Type B pancreatic cell (in vitro differentiated cells): ENCODE measurements at regions not wholly inside any gene's neighbourhood (a gene's known extent, or its start where the extent isn't known, plus 50 kb on each side); places are given as distances from the start of the nearest gene placed in this dataset.
"Not testable (repeated sequence)": the region's sequence is repeated elsewhere in the genome, so short reads cannot be mapped to it uniquely, and the experiment has no call there.

ENCODE experiments used
- DNase-seq: peaks from one replicate; pipeline ENCODE4 v3.0.0; 2021; ENCODE audit warnings: mixed read lengths; ENCODE audit not compliant: unreplicated experiment; ENCODE audit errors: extremely low spot score
- H3K27ac Mint-ChIP-seq: 2 replicates; pipeline ENCODE4 v1.8.0; 2021; ENCODE audit warnings: mild to moderate bottlenecking, mixed read lengths
- H3K27me3 Mint-ChIP-seq: 2 replicates; pipeline ENCODE4 v1.8.0; 2021; ENCODE audit warnings: mixed read lengths
- H3K36me3 Mint-ChIP-seq: 2 replicates; pipeline ENCODE4 v1.8.0; 2021; ENCODE audit warnings: mixed read lengths
- H3K4me1 Mint-ChIP-seq: one replicate; pipeline ENCODE4 v1.8.0; 2021; ENCODE audit warnings: mixed read lengths; ENCODE audit not compliant: unreplicated experiment
- H3K4me3 Mint-ChIP-seq: 2 replicates; pipeline ENCODE4 v1.8.0; 2021; ENCODE audit warnings: mild to moderate bottlenecking, mixed read lengths
- H3K9me3 Mint-ChIP-seq: 2 replicates; pipeline ENCODE4 v1.8.0; 2021; ENCODE audit warnings: mixed read lengths
- TF ChIP-seq, protein P1 (sequence below): fragments of 200-600 bp; sonication (generic); conservative IDR thresholded peaks from 2 replicates; pipeline ENCODE4 v1.5.0; 2021; ENCODE audit warnings: antibody characterized with exemption, mild to moderate bottlenecking

DNA sequence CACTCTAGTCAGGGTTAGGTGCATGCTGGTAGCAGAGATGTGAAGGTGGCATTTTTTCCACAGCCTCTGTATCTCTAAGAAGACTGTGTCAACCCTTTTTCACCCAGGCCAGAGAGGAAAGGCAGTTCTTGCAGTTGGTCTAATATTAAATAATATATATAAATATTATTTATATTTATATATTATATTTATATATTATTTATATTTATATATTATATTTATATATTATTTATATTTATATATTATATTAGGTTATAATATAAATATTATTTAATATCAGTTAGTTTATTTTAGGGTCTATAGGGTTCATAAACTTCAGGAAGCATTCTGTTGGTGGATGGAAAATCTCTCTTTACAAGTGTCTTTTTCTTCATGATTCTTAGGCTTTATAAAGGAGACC is 218.6 kb upstream of the DMRTA1 start:
- H3K4me1 Mint-ChIP-seq: no peaks in the 10 kb centered on the region
- no peak for DNase-seq
- TF ChIP-seq, protein P1, sequence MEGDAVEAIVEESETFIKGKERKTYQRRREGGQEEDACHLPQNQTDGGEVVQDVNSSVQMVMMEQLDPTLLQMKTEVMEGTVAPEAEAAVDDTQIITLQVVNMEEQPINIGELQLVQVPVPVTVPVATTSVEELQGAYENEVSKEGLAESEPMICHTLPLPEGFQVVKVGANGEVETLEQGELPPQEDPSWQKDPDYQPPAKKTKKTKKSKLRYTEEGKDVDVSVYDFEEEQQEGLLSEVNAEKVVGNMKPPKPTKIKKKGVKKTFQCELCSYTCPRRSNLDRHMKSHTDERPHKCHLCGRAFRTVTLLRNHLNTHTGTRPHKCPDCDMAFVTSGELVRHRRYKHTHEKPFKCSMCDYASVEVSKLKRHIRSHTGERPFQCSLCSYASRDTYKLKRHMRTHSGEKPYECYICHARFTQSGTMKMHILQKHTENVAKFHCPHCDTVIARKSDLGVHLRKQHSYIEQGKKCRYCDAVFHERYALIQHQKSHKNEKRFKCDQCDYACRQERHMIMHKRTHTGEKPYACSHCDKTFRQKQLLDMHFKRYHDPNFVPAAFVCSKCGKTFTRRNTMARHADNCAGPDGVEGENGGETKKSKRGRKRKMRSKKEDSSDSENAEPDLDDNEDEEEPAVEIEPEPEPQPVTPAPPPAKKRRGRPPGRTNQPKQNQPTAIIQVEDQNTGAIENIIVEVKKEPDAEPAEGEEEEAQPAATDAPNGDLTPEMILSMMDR: no peak
- H3K27ac Mint-ChIP-seq: no peak overlapping the region
- H3K36me3 Mint-ChIP-seq: no peaks in the 10 kb centered on the region
- no peak overlapping the region for H3K4me3 Mint-ChIP-seq
- peaks cover 5% of the 10 kb centered on the region for H3K27me3 Mint-ChIP-seq
- no peaks in the 10 kb centered on the region for H3K9me3 Mint-ChIP-seq

DNA sequence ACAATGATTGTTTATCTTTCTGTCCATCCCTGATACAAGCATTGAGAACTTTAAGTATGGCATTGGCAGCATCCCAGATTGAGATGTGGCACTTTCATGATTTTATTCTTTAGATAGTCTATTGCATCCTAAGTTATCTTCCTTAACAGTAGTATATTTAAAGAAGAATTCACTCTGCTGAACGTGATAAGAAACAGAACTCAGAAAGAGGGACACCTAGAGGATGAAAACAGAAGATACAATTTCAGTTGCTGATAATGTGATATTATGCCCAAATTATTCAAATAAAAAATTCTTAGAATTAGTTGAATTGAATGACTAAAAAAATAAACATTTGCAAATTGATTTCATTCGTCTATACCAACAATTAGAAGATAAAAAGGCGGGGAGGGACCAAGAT is 218.1 kb upstream of the DMRTA1 start:
- Mint-ChIP-seq H3K27me3 (peaks cover 9% of the 10 kb centered on the region), H3K27ac (no peak overlapping the region), H3K4me3 (no peak overlapping the region), H3K9me3 (no peaks in the 10 kb centered on the region), H3K4me1 (no peaks in the 10 kb centered on the region), H3K36me3 (no peaks in the 10 kb centered on the region)
- TF ChIP-seq, protein P1: peak; percentile 43
- DNase-seq: no peak

DNA sequence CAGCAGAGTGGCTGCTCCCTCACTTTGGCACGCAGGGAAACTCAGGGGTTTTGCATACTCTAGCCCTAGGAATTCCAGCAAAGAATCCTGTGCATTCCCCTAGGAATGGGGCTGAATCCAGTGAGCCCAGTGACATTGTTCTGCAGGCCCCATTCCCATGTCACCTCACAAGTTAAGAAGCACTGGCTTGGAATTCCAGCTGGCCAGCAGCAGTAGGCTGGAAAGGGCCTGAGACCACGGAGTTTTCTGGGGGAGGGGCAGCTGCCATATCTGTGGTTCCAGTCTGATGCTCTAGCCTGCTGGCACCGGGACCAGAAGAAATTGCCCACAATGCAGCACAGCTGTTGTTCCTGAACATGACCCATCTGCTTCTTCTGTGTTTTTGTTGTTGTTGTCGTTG is 217.6 kb upstream of the DMRTA1 start:
- H3K4me1 Mint-ChIP-seq: no peaks in the 10 kb centered on the region
- DNase-seq: no peak
- TF ChIP-seq, protein P1: no peak
- peaks cover 14% of the 10 kb centered on the region for H3K27me3 Mint-ChIP-seq
- no peaks in the 10 kb centered on the region for H3K9me3 Mint-ChIP-seq
- no peak overlapping the region for H3K4me3 Mint-ChIP-seq
- H3K36me3 Mint-ChIP-seq: no peaks in the 10 kb centered on the region
- no peak overlapping the region for H3K27ac Mint-ChIP-seq

DNA sequence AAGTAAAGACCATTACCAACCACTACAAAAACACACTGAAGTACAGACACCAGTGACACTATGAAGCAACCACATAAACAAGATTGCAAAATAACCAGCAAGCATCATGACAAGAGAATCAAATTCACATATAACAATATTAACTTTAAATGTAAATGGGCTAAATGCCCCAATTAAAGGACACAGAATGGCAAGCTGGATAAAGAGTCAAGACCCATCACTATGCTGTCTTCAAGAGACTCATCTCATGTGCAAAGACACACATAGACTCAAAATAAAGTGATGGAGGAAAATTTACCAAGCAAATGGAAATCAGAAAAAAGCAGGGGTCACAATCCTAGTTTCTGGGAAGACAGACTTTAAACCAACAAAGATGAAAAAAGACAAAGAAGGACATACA is 215.3 kb upstream of the DMRTA1 start:
- H3K27me3 Mint-ChIP-seq: peaks cover 24% of the 10 kb centered on the region
- not testable (repeated sequence) for H3K4me3 Mint-ChIP-seq, H3K4me1 Mint-ChIP-seq, H3K9me3 Mint-ChIP-seq, H3K27ac Mint-ChIP-seq, DNase-seq, H3K36me3 Mint-ChIP-seq

DNA sequence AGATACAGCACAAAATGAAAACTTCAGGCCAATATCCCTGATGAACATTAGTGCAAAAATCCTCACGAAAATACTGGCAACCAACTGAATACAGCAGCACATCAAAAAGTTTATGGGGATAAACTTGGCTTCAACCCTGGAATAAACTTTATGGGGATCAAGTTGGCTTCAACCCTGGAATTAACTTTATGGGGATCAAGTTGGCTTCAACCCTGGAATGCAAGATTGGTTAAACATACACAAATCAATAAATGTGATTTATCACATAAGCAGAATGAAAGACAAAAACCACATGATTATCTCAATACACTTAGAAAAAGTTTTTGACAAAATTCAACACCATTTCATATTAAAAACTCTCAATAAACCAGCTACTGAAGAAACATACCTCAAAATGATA is 213.7 kb upstream of the DMRTA1 start:
- no peak overlapping the region for H3K4me3 Mint-ChIP-seq
- no peaks in the 10 kb centered on the region for H3K4me1 Mint-ChIP-seq
- DNase-seq: no peak
- peaks cover 24% of the 10 kb centered on the region for H3K27me3 Mint-ChIP-seq
- no peaks in the 10 kb centered on the region for H3K9me3 Mint-ChIP-seq
- no peaks in the 10 kb centered on the region for H3K36me3 Mint-ChIP-seq
- no peak overlapping the region for H3K27ac Mint-ChIP-seq
- TF ChIP-seq, protein P1: no peak

DNA sequence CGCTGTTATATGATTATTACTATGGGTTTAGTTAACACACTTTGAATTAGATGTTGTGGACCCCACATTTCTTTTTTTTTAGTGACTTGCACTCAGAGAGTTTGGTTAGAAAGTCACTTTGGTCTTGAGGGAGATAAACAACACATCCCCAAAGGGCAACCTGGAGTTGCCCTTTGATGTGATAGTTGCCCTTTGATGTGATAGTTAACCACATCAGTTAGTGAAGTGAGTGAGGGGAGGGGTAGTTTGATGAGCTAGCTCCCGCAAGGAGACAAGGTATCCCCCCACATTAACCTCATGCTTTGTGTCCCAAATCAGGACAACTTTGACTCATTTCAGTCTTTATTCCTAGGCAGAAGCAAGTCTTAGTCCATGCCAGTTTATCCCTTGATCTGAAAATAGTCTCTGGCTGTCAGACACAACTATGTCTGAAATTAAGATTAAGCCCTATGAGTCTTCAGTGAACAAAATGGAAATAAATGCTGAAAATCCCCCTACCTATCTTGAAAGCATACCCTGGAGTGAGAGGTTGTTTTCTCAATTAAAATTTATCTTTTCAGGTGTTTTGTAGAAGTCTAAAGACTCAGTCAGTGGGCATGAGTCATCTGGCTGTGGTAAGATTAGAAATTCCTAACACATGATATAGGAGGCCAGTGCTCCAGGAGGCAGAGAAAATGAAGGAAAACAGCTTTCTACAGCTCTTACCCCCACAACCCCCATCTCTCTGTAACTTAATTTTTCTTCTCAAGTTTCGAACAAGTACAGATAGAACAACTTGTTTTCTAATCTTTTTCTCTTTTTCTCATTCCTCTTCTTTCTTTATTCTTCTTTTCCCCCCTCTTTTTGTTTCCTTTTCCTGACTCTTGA is 208.9 kb upstream of the DMRTA1 start:
- peak overlapping the region; percentile 33 for H3K27ac Mint-ChIP-seq
- peaks cover 28% of the 10 kb centered on the region for H3K27me3 Mint-ChIP-seq
- no peak overlapping the region for H3K4me3 Mint-ChIP-seq
- TF ChIP-seq, protein P1: no peak
- H3K4me1 Mint-ChIP-seq: peaks cover 4% of the 10 kb centered on the region
- H3K36me3 Mint-ChIP-seq: no peaks in the 10 kb centered on the region
- no peaks in the 10 kb centered on the region for H3K9me3 Mint-ChIP-seq
- no peak for DNase-seq
